ENCODE measurements at regions not wholly inside any gene's neighbourhood (a gene's known extent, or its start where the extent isn't known, plus 50 kb on each side); places are given as distances from the start of the nearest gene placed in this dataset.

GRCh38 chr12:107580750-107581618 lies 104.6 kb upstream of the PWP1 start:
- no TSS peak for BruUV-seq (replicated peaks)
- intact Hi-C loops (cut with micrococcal nuclease): no loop called here
- ChIA-PET POLR2A (no interaction called here), CTCF (interaction anchor here (0.6 to 1.9 kb wide), 2 partner anchors 133 to 410 kb away, joined by 3 to 6 read pairs; no protein-coding TSS in a partner anchor)
- Histone ChIP-seq H3K27ac (ENCODE audit: insufficient read depth, low read depth, low read length) (no peak overlapping the region), H3K4me3 (replicated peaks in 1 of 3; ENCODE audit: insufficient read depth in 1 of 3, low read depth in 1 of 3, low read length in 3 of 3) (no peak overlapping the region), H3K9me1 (replicated peaks; ENCODE audit: control insufficient read depth, extremely low read depth, insufficient read depth, low read length) (no peaks in the 10 kb centered on the region), H4K20me1 (replicated peaks; ENCODE audit: control insufficient read depth, extremely low read depth, insufficient read depth, low read length) (no peaks in the 10 kb centered on the region), H3K27me3 (ENCODE audit: control insufficient read depth in 2 of 2, insufficient read depth in 2 of 2, low read length in 2 of 2) (peaks cover 4 to 9% of the 10 kb centered on the region in 2 experiments), H3K4me1 (ENCODE audit: control insufficient read depth, extremely low read depth, insufficient read depth, low read length) (no peaks in the 10 kb centered on the region), H3K9ac (replicated peaks; ENCODE audit: extremely low read depth, insufficient read depth, low read length) (no peak overlapping the region), H2AFZ (ENCODE audit: low read depth, low read length) (no peak overlapping the region), H3K79me2 (ENCODE audit: control insufficient read depth, insufficient read depth, low read length) (no peaks in the 10 kb centered on the region), H3K4me2 (ENCODE audit: insufficient read depth, low read length) (no peak overlapping the region), H3K36me3 (ENCODE audit: control insufficient read depth in 2 of 2, extremely low read depth in 1 of 2, insufficient read depth in 2 of 2, low read length in 2 of 2) (no peaks in the 10 kb centered on the region), H3K9me3 (replicated peaks; ENCODE audit: control insufficient read depth, insufficient read depth, low read length) (no peaks in the 10 kb centered on the region)
- TF ChIP-seq, protein P1, sequence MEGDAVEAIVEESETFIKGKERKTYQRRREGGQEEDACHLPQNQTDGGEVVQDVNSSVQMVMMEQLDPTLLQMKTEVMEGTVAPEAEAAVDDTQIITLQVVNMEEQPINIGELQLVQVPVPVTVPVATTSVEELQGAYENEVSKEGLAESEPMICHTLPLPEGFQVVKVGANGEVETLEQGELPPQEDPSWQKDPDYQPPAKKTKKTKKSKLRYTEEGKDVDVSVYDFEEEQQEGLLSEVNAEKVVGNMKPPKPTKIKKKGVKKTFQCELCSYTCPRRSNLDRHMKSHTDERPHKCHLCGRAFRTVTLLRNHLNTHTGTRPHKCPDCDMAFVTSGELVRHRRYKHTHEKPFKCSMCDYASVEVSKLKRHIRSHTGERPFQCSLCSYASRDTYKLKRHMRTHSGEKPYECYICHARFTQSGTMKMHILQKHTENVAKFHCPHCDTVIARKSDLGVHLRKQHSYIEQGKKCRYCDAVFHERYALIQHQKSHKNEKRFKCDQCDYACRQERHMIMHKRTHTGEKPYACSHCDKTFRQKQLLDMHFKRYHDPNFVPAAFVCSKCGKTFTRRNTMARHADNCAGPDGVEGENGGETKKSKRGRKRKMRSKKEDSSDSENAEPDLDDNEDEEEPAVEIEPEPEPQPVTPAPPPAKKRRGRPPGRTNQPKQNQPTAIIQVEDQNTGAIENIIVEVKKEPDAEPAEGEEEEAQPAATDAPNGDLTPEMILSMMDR (IDR thresholded peaks at IDR 0.05; ENCODE audit: extremely low read depth in 1 of 2, insufficient read depth in 1 of 2, low read depth in 1 of 2, low read length in 2 of 2): no peak
- TF ChIP-seq FOS (IDR thresholded peaks at IDR 0.05; ENCODE audit: borderline replicate concordance, insufficient read depth, low read length) (no peak), POLR2A (IDR thresholded peaks at IDR 0.05; ENCODE audit: low read depth, low read length) (no peak)
- FAIRE-seq: no peak
- DNase-seq (ENCODE audit: low read depth, low spot score): no peak
- dilution Hi-C loops (cut with MboI; ENCODE audit: extremely low pct_ligation_motif_present, low sequenced_read_pairs): no loop called here

GRCh38 chr12:107581619-107582015 lies 104.0 kb upstream of the PWP1 start:
- Histone ChIP-seq H4K20me1 (replicated peaks; ENCODE audit: control insufficient read depth, extremely low read depth, insufficient read depth, low read length) (no peaks in the 10 kb centered on the region), H3K27me3 (ENCODE audit: control insufficient read depth in 2 of 2, insufficient read depth in 2 of 2, low read length in 2 of 2) (peaks cover 4 to 9% of the 10 kb centered on the region in 2 experiments), H2AFZ (ENCODE audit: low read depth, low read length) (no peak overlapping the region), H3K4me2 (ENCODE audit: insufficient read depth, low read length) (no peak overlapping the region), H3K9me3 (replicated peaks; ENCODE audit: control insufficient read depth, insufficient read depth, low read length) (no peaks in the 10 kb centered on the region), H3K4me1 (ENCODE audit: control insufficient read depth, extremely low read depth, insufficient read depth, low read length) (no peaks in the 10 kb centered on the region), H3K27ac (ENCODE audit: insufficient read depth, low read depth, low read length) (no peak overlapping the region), H3K4me3 (replicated peaks in 1 of 3; ENCODE audit: insufficient read depth in 1 of 3, low read depth in 1 of 3, low read length in 3 of 3) (no peak overlapping the region), H3K9ac (replicated peaks; ENCODE audit: extremely low read depth, insufficient read depth, low read length) (no peak overlapping the region), H3K36me3 (ENCODE audit: control insufficient read depth in 2 of 2, extremely low read depth in 1 of 2, insufficient read depth in 2 of 2, low read length in 2 of 2) (no peaks in the 10 kb centered on the region), H3K79me2 (ENCODE audit: control insufficient read depth, insufficient read depth, low read length) (no peaks in the 10 kb centered on the region), H3K9me1 (replicated peaks; ENCODE audit: control insufficient read depth, extremely low read depth, insufficient read depth, low read length) (no peaks in the 10 kb centered on the region)
- dilution Hi-C loops (cut with MboI; ENCODE audit: extremely low pct_ligation_motif_present, low sequenced_read_pairs) (no loop called here), intact Hi-C loops (cut with micrococcal nuclease) (no loop called here)
- CTCF ChIA-PET: no interaction called here
- BruUV-seq (replicated peaks): no TSS peak
- POLR2A ChIA-PET: no interaction called here
- DNase-seq (ENCODE audit: low read depth, low spot score): no peak
- TF ChIP-seq POLR2AphosphoS5 (IDR thresholded peaks at IDR 0.05; ENCODE audit: insufficient read depth, low read depth, low read length) (no peak), FOS (IDR thresholded peaks at IDR 0.05; ENCODE audit: borderline replicate concordance, insufficient read depth, low read length) (no peak), MYC (IDR thresholded peaks at IDR 0.05; ENCODE audit: low read depth, low read length) (no peak), JUN (IDR thresholded peaks at IDR 0.05; ENCODE audit: borderline replicate concordance, insufficient read depth, insufficient read length, low read depth) (no peak), GATA2 (IDR thresholded peaks at IDR 0.05; ENCODE audit: insufficient read depth, insufficient read length, low read depth, low read length) (no peak), EZH2 (IDR thresholded peaks at IDR 0.05; ENCODE audit: borderline replicate concordance, low read depth, low read length, severe bottlenecking) (no peak), POLR2A (IDR thresholded peaks at IDR 0.05; ENCODE audit: low read depth, low read length) (no peak)
- TF ChIP-seq, protein P1 (IDR thresholded peaks at IDR 0.05; ENCODE audit: extremely low read depth in 1 of 2, insufficient read depth in 1 of 2, low read depth in 1 of 2, low read length in 2 of 2): no peak
- TF ChIP-seq, protein P2, sequence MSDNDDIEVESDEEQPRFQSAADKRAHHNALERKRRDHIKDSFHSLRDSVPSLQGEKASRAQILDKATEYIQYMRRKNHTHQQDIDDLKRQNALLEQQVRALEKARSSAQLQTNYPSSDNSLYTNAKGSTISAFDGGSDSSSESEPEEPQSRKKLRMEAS (IDR thresholded peaks at IDR 0.05; ENCODE audit: insufficient read depth, insufficient read length): no peak
- FAIRE-seq: no peak
